K562 (cell line): ENCODE measurements at regions not wholly inside any gene's neighbourhood (a gene's known extent, or its start where the extent isn't known, plus 50 kb on each side); places are given as distances from the start of the nearest gene placed in this dataset.

Source experiments
- ATAC-seq: fragments of 200-7000 bp; cut with Tn5 transposase; 3 replicates; pipeline ENCODE4 v1.9.1; 2020; ENCODE audit warnings: moderate library complexity
- BruUV-seq: library from RNA; stranded (reverse); fragments of 400-500 nt; replicated peaks from 2 replicates; lab custom pipeline; 2021; lab: Mats Ljungman, UMichigan
- CTCF ChIA-PET: fragments of 300-600 bp; formaldehyde crosslinking; extraction: SDS; loops from one replicate; lab custom pipeline; 2021; ENCODE audit warnings: low intra/inter-chr PET ratio; lab: Yijun Ruan, JAX
- POLR2A ChIA-PET: fragments of 300-600, 350-650 bp; sonication (Branson Sonifier 250); formaldehyde crosslinking; extraction: SDS; loops from one replicate; lab custom pipeline; 2021; ENCODE audit warnings: antibody characterized with exemption, inconsistent platforms; lab: Yijun Ruan, JAX
- DNase-seq, 4 experiments: peaks; one replicate each; pipeline versions ENCODE4 v3.0.0 to v3.0.0-alpha.2; 2011 to 2018; ENCODE audit warnings: low spot score in 3 of 4, mixed read lengths in 3 of 4; ENCODE audit errors: extremely low read depth in 1 of 4
- FAIRE-seq: peaks from 2 replicates; lab custom pipeline; 2011; peaks lifted over from hg19 to GRCh38; lab: Jason Lieb, UNC
- H2AFZ ChIP-seq: 2 replicates; pipeline ENCODE4 v1.6.0; 2011; ENCODE audit warnings: low read depth, low read length, control low read depth, inconsistent platforms
- H3K27ac ChIP-seq: fragments of 200-600 bp; 3 replicates; pipeline ENCODE4 v1.8.0; 2011; ENCODE audit warnings: low read depth, mild to moderate bottlenecking, control low read depth, inconsistent platforms, low read length, moderate library complexity, mixed read lengths; ENCODE audit errors: extremely low read depth
- H3K27me3 ChIP-seq, 2 experiments: fragments of 300-600 bp in 1 of 2; 2 replicates in 1 of 2; 3 replicates in 1 of 2; pipeline versions ENCODE4 v1.6.0 to v1.8.0; 2011; ENCODE audit warnings: inconsistent platforms in 2 of 2, low read length in 2 of 2, mild to moderate bottlenecking in 1 of 2, mixed read lengths in 1 of 2, moderate library complexity in 1 of 2; ENCODE audit not compliant: control insufficient read depth in 2 of 2, insufficient read depth in 2 of 2
- H3K36me3 ChIP-seq: fragments of 300-600 bp; 3 replicates; pipeline ENCODE4 v1.8.0; 2011; ENCODE audit warnings: mild to moderate bottlenecking, low read length, inconsistent platforms; ENCODE audit not compliant: control insufficient read depth, insufficient read depth
- H3K4me1 ChIP-seq, 2 experiments: fragments of 200-600 bp in 1 of 2; replicated peaks in 1 of 2; 2 replicates in 1 of 2; 3 replicates in 1 of 2; pipeline versions ENCODE4 v1.5.1 to v1.8.0; 2011; ENCODE audit warnings: inconsistent platforms in 2 of 2, low read length in 2 of 2, mild to moderate bottlenecking in 1 of 2, mixed read lengths in 1 of 2, moderate library complexity in 1 of 2; ENCODE audit not compliant: control insufficient read depth in 2 of 2, insufficient read depth in 2 of 2
- H3K4me2 ChIP-seq: 2 replicates; pipeline ENCODE4 v1.6.1; 2011; ENCODE audit warnings: low read length, control low read depth, inconsistent platforms, mixed read lengths; ENCODE audit not compliant: insufficient read depth
- H3K4me3 ChIP-seq: fragments of 200-600 bp; sonication (generic), shearing (Covaris generic); 2 replicates; pipeline ENCODE4 v1.5.1; 2016; ENCODE audit warnings: control low read depth, inconsistent platforms
- H3K79me2 ChIP-seq: fragments of 200-600 bp; 3 replicates; pipeline ENCODE4 v1.8.0; 2011; ENCODE audit warnings: low read length, inconsistent platforms; ENCODE audit not compliant: control insufficient read depth, insufficient read depth
- H3K9ac ChIP-seq, 2 experiments: 2 replicates each; pipeline versions ENCODE4 v1.6.0 to v1.6.1; 2011; ENCODE audit warnings: low read depth in 2 of 2, low read length in 2 of 2, control low read depth in 1 of 2, inconsistent platforms in 1 of 2, mild to moderate bottlenecking in 1 of 2, mixed read lengths in 1 of 2; ENCODE audit not compliant: insufficient read depth in 1 of 2
- H3K9me1 ChIP-seq: one replicate; pipeline ENCODE4 v1.6.0; 2011; ENCODE audit warnings: inconsistent platforms, mild to moderate bottlenecking, low read length, moderate library complexity; ENCODE audit not compliant: control insufficient read depth, insufficient read depth
- H3K9me3 ChIP-seq: replicated peaks from 2 replicates; pipeline ENCODE4 v1.5.1; 2011; ENCODE audit warnings: low read depth, low read length, inconsistent platforms; ENCODE audit not compliant: control insufficient read depth, insufficient read depth
- H4K20me1 ChIP-seq: replicated peaks from 2 replicates; pipeline ENCODE4 v1.6.1; 2011; ENCODE audit warnings: low read length, inconsistent platforms, mixed read lengths; ENCODE audit not compliant: control insufficient read depth, insufficient read depth
- GABPA ChIP-seq: fragments of 200-800 bp; sonication (Bioruptor generic); conservative IDR thresholded peaks from 2 replicates; pipeline ENCODE4 v1.6.1; 2016; ENCODE audit warnings: low read depth, missing genetic modification characterization, missing compliant biosample characterization
- PHF21A ChIP-seq: fragments of 450-650 bp; IDR thresholded peaks from 2 replicates; pipeline ENCODE4 v1.6.1; 2017; ENCODE audit warnings: low read depth, borderline replicate concordance
- RAD21 ChIP-seq, 2 experiments: fragments of 250-450 bp in 1 of 2; fragments of 450-650 bp in 1 of 2; sonication (Bioruptor Pico) in 1 of 2; formaldehyde crosslinking in 1 of 2; IDR thresholded peaks in 1 of 2; conservative IDR thresholded peaks in 1 of 2; 2 replicates each; pipeline versions ENCODE4 v1.4.0 to v1.8.0; 2020 to 2022; ENCODE audit warnings: mild to moderate bottlenecking in 2 of 2, moderate library complexity in 1 of 2
- RBM17 ChIP-seq: fragments of 200-400 bp; formaldehyde crosslinking; IDR thresholded peaks from 2 replicates; pipeline ENCODE4 v1.6.1; 2017; ENCODE audit warnings: low read depth, mild to moderate bottlenecking, low read length, borderline replicate concordance
- TBP ChIP-seq: optimal IDR thresholded peaks from 2 replicates; pipeline ENCODE3; 2011; ENCODE audit warnings: low read depth, low read length, improper control_type of control experiment
- TSHZ1 ChIP-seq: fragments of 250-450 bp; sonication (Bioruptor Pico); IDR thresholded peaks from 2 replicates; pipeline ENCODE4 v1.4.0; 2020; ENCODE audit warnings: mild to moderate bottlenecking, moderate library complexity
- ZNF217 ChIP-seq: sonication (generic); formaldehyde crosslinking; IDR thresholded peaks from 2 replicates; pipeline ENCODE4 v1.8.0; 2022; ENCODE audit warnings: mild to moderate bottlenecking, missing genetic modification reagents
- ZNF561 ChIP-seq: fragments of 450-650 bp; formaldehyde crosslinking; conservative IDR thresholded peaks from 2 replicates; pipeline ENCODE4 v1.4.0; 2020; ENCODE audit warnings: mild to moderate bottlenecking, moderate library complexity
- ZNF668 ChIP-seq: fragments of 250-450 bp; sonication (Bioruptor Pico); IDR thresholded peaks from 2 replicates; pipeline ENCODE4 v1.8.0; 2022; ENCODE audit warnings: mild to moderate bottlenecking, inconsistent platforms
- WGBS: fragments of 100-300 bp; shearing (Covaris generic); methylation state at CpG from one replicate; pipeline ENCODE4 v1.1.6; 2016; ENCODE audit warnings: low coverage, mixed read lengths; ENCODE audit not compliant: insufficient coverage; ENCODE audit errors: missing lambda C conversion rate; 5-methylcytosine and 5-hydroxymethylcytosine counted together
- in situ Hi-C: fragments of 300-500 bp; cut with MboI; formaldehyde crosslinking; loops from 4 replicates; pipeline ENCODE4 v1.15.0; 2018; ENCODE audit warnings: inconsistent platforms, mixed read lengths
- intact Hi-C: fragments of 100-400 bp; cut with micrococcal nuclease; formaldehyde crosslinking; loops from 2 replicates; pipeline ENCODE4 v1.14.2; 2022
- TF ChIP-seq, protein P1 (sequence below): IDR thresholded peaks from 2 replicates; pipeline ENCODE4 v1.6.1; 2011; ENCODE audit not compliant: insufficient read length; ENCODE audit errors: extremely low read depth
- TF ChIP-seq, protein P2 (sequence below): fragments of 250-450 bp; sonication (Bioruptor Pico); IDR thresholded peaks from 2 replicates; pipeline ENCODE4 v1.5.0; 2021
- TF ChIP-seq, protein P3 (sequence below), 2 experiments: fragments of 450-650 bp in 1 of 2; sonication (generic) in 1 of 2; formaldehyde crosslinking in 1 of 2; IDR thresholded peaks in 1 of 2; conservative IDR thresholded peaks in 1 of 2; 2 replicates each; pipeline versions ENCODE4 v1.6.1 to v1.8.1; 2016 to 2023; ENCODE audit warnings: mild to moderate bottlenecking in 2 of 2, moderate library complexity in 2 of 2, inconsistent platforms in 1 of 2, missing genetic modification reagents in 1 of 2

DNA sequence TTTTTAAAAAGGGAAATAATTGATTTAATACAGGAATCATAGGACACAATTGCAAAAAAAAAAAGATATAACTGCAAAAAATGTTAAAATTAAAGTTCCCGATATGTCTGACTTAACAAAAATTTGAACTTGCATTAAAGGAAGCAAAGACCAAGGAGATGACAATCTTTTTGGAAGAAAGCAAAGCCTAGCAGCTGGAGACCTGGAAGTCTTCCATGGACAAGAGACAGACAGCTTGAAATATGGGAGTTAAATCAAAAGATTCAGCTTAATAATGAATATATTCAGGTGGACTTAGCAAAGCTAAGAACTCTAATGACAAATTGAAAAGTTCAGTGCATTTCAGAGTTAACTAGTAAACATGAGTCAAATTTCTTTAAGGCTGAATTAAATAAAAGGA, 568.7 kb upstream of the RGMB start:
- no peak for DNase-seq
- POLR2A ChIA-PET = interaction anchor here (0.6 kb wide), 1 partner anchor 120 kb away, joined by 5 read pairs; no protein-coding TSS in a partner anchor
- 6% methylated on average over 1 of the region's 1 CpG for WGBS
- Histone ChIP-seq H3K27me3 (no peaks in the 10 kb centered on the region), H3K4me1 (no peaks in the 10 kb centered on the region), H3K9me1 (no peaks in the 10 kb centered on the region), H3K27ac (no peak overlapping the region), H2AFZ (no peak overlapping the region), H3K36me3 (no peaks in the 10 kb centered on the region), H3K9me3 (no peaks in the 10 kb centered on the region), H4K20me1 (no peaks in the 10 kb centered on the region), H3K9ac (no peak overlapping the region), H3K79me2 (no peaks in the 10 kb centered on the region), H3K4me3 (no peak overlapping the region), H3K4me2 (no peak overlapping the region)
- no TSS peak for BruUV-seq
- no peak for ATAC-seq
- intact Hi-C loops = no loop called here
- FAIRE-seq = no peak
- in situ Hi-C loops = no loop called here
- CTCF ChIA-PET = no interaction called here
- TF ChIP-seq RBM17 (no peak), PHF21A (no peak), TBP (no peak), RAD21 (CRISPR knock-in tag; conservative IDR thresholded peaks at IDR 0.05 in 1 of 2, IDR thresholded peaks at IDR 0.05 in 1 of 2) (no peak), ZNF561 (CRISPR knock-in tag) (no peak), ZNF217 (CRISPR knock-in tag) (no peak), ZNF668 (CRISPR knock-in tag) (no peak), TSHZ1 (CRISPR knock-in tag) (no peak), GABPA (tag) (no peak)
- TF ChIP-seq, protein P1, sequence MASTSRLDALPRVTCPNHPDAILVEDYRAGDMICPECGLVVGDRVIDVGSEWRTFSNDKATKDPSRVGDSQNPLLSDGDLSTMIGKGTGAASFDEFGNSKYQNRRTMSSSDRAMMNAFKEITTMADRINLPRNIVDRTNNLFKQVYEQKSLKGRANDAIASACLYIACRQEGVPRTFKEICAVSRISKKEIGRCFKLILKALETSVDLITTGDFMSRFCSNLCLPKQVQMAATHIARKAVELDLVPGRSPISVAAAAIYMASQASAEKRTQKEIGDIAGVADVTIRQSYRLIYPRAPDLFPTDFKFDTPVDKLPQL = no peak
- TF ChIP-seq, protein P2, sequence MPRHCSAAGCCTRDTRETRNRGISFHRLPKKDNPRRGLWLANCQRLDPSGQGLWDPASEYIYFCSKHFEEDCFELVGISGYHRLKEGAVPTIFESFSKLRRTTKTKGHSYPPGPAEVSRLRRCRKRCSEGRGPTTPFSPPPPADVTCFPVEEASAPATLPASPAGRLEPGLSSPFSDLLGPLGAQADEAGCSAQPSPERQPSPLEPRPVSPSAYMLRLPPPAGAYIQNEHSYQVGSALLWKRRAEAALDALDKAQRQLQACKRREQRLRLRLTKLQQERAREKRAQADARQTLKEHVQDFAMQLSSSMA (CRISPR knock-in tag) = no peak
- TF ChIP-seq, protein P3, sequence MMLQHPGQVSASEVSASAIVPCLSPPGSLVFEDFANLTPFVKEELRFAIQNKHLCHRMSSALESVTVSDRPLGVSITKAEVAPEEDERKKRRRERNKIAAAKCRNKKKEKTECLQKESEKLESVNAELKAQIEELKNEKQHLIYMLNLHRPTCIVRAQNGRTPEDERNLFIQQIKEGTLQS (IDR thresholded peaks at IDR 0.05) = no peak
- TF ChIP-seq, protein P3 (CRISPR knock-in tag; conservative IDR thresholded peaks at IDR 0.05) = no peak
